HepG2 (cell line): ENCODE measurements at regions not wholly inside any gene's neighbourhood (a gene's known extent, or its start where the extent isn't known, plus 50 kb on each side); places are given as distances from the start of the nearest gene placed in this dataset.

Source experiments
- ATAC-seq: fragments of 200-7000 bp; cut with Tn5 transposase; 3 replicates; pipeline ENCODE4 v1.9.1; 2020; ENCODE audit warnings: mild to moderate bottlenecking, moderate library complexity
- BruUV-seq: library from RNA; stranded (reverse); fragments of 400-500 nt; replicated peaks from 2 replicates; lab custom pipeline; 2021; lab: Mats Ljungman, UMichigan
- CTCF ChIA-PET: fragments of 300-600 bp; formaldehyde crosslinking; extraction: SDS; loops from one replicate; lab custom pipeline; 2021; ENCODE audit warnings: low total read pairs, inconsistent platforms, low intra/inter-chr PET ratio; lab: Yijun Ruan, JAX
- POLR2A ChIA-PET: fragments of 350-600 bp; sonication (Branson Sonifier 250); formaldehyde crosslinking; loops from one replicate; lab custom pipeline; 2020; ENCODE audit warnings: antibody characterized with exemption, inconsistent platforms; lab: Yijun Ruan, JAX
- DNase-seq: peaks from one replicate; pipeline ENCODE4 v3.0.0-alpha.2; 2015; ENCODE audit warnings: low spot score
- FAIRE-seq: peaks from 3 replicates; lab custom pipeline; 2011; peaks lifted over from hg19 to GRCh38; lab: Jason Lieb, UNC
- H2AFZ ChIP-seq: one replicate; pipeline ENCODE4 v1.6.1; 2011; ENCODE audit warnings: low read length, inconsistent platforms
- H3K27ac ChIP-seq: fragments of 300-600 bp; 3 replicates; pipeline ENCODE4 v1.8.0; 2011; ENCODE audit warnings: mixed run types, mild to moderate bottlenecking, mixed read lengths, low read length, inconsistent platforms; ENCODE audit not compliant: insufficient read depth; ENCODE audit errors: extremely low read length
- H3K27me3 ChIP-seq, 2 experiments: fragments of 200-600 bp in 1 of 2; 2 replicates in 1 of 2; 3 replicates in 1 of 2; pipeline versions ENCODE4 v1.6.0 to v1.8.0; 2011; ENCODE audit warnings: low read length in 2 of 2, mild to moderate bottlenecking in 2 of 2, moderate library complexity in 2 of 2, inconsistent platforms in 1 of 2; ENCODE audit not compliant: insufficient read depth in 2 of 2, control insufficient read depth in 1 of 2
- H3K36me3 ChIP-seq, 2 experiments: fragments of 200-600 bp in 1 of 2; replicated peaks in 1 of 2; 2 replicates in 1 of 2; 3 replicates in 1 of 2; pipeline versions ENCODE4 v1.5.1 to v1.8.0; 2011; ENCODE audit warnings: low read length in 2 of 2, inconsistent platforms in 1 of 2; ENCODE audit not compliant: insufficient read depth in 2 of 2, control insufficient read depth in 1 of 2
- H3K4me1 ChIP-seq: 2 replicates; pipeline ENCODE4 v1.5.1; 2012; ENCODE audit warnings: low read length, inconsistent platforms; ENCODE audit not compliant: insufficient read depth
- H3K4me2 ChIP-seq: 2 replicates; pipeline ENCODE4 v1.6.0; 2011; ENCODE audit warnings: low read depth, low read length, inconsistent platforms
- H3K4me3 ChIP-seq, 3 experiments: fragments of 200-600 bp in 1 of 3; sonication (generic), shearing (Covaris generic) in 1 of 3; replicated peaks in 1 of 3; 2 replicates each; pipeline ENCODE4 v1.5.1; 2011 to 2016; ENCODE audit warnings: low read length in 3 of 3, inconsistent platforms in 2 of 3, low read depth in 2 of 3, mild to moderate bottlenecking in 2 of 3, control low read depth in 1 of 3, mixed read lengths in 1 of 3; ENCODE audit not compliant: insufficient read depth in 1 of 3
- H3K79me2 ChIP-seq: one replicate; pipeline ENCODE4 v1.6.1; 2011; ENCODE audit warnings: low read length, inconsistent platforms; ENCODE audit not compliant: insufficient read depth
- H3K9ac ChIP-seq: 2 replicates; pipeline ENCODE4 v1.6.0; 2011; ENCODE audit warnings: mild to moderate bottlenecking, low read depth, low read length, inconsistent platforms; ENCODE audit not compliant: insufficient read depth
- H3K9me3 ChIP-seq: 2 replicates; pipeline ENCODE4 v1.5.1; 2012; ENCODE audit warnings: mild to moderate bottlenecking, low read length
- H4K20me1 ChIP-seq: 2 replicates; pipeline ENCODE4 v1.6.0; 2011; ENCODE audit warnings: inconsistent platforms, mild to moderate bottlenecking, low read length, moderate library complexity; ENCODE audit not compliant: insufficient read depth
- AGO1 ChIP-seq: fragments of 200-400 bp; formaldehyde crosslinking; IDR thresholded peaks from 2 replicates; pipeline ENCODE4 v1.6.1; 2017; ENCODE audit warnings: mild to moderate bottlenecking, low read depth, low read length, moderate library complexity; ENCODE audit not compliant: poor library complexity, severe bottlenecking
- BORCS8-MEF2B ChIP-seq: sonication (generic); formaldehyde crosslinking; IDR thresholded peaks from 2 replicates; pipeline ENCODE4 v1.8.0; 2022; ENCODE audit warnings: mild to moderate bottlenecking, missing genetic modification reagents
- CC2D1A ChIP-seq: sonication (generic); formaldehyde crosslinking; IDR thresholded peaks from 2 replicates; pipeline ENCODE4 v1.8.1; 2023; ENCODE audit warnings: mild to moderate bottlenecking, missing genetic modification reagents
- EEA1 ChIP-seq: sonication (generic); formaldehyde crosslinking; IDR thresholded peaks from 2 replicates; pipeline ENCODE4 v1.5.1; 2020; ENCODE audit warnings: mild to moderate bottlenecking, missing genetic modification reagents, borderline replicate concordance
- ELF3 ChIP-seq: IDR thresholded peaks from 2 replicates; pipeline ENCODE4 v1.6.1; 2016; ENCODE audit warnings: missing genetic modification reagents, missing compliant biosample characterization
- FOXK2 ChIP-seq: fragments of 450-650 bp; IDR thresholded peaks from 2 replicates; pipeline ENCODE4 v1.6.1; 2016
- HMGA1 ChIP-seq: sonication (generic); formaldehyde crosslinking; conservative IDR thresholded peaks from 2 replicates; pipeline ENCODE4 v1.4.0; 2020; ENCODE audit warnings: missing genetic modification reagents
- KLF16 ChIP-seq, 2 experiments: sonication (generic) in 1 of 2; formaldehyde crosslinking in 1 of 2; IDR thresholded peaks; 2 replicates each; pipeline versions ENCODE4 v1.6.1 to v1.8.0; 2016 to 2023; ENCODE audit warnings: missing genetic modification reagents in 2 of 2, missing compliant biosample characterization in 1 of 2
- MEIS1 ChIP-seq: sonication (generic); formaldehyde crosslinking; IDR thresholded peaks from 2 replicates; pipeline ENCODE4 v1.9.0; 2021; ENCODE audit warnings: mild to moderate bottlenecking, missing genetic modification reagents, moderate library complexity, borderline replicate concordance
- MEIS2 ChIP-seq: sonication (generic); formaldehyde crosslinking; IDR thresholded peaks from 2 replicates; pipeline ENCODE4 v1.9.0; 2021; ENCODE audit warnings: mild to moderate bottlenecking, missing genetic modification reagents
- MTA3 ChIP-seq: sonication (generic); formaldehyde crosslinking; IDR thresholded peaks from 2 replicates; pipeline ENCODE4 v1.4.0; 2020; ENCODE audit warnings: missing genetic modification reagents
- MTF1 ChIP-seq: sonication (generic); formaldehyde crosslinking; IDR thresholded peaks from 2 replicates; pipeline ENCODE4 v1.5.0; 2020; ENCODE audit warnings: missing genetic modification reagents
- PAWR ChIP-seq: sonication (generic); formaldehyde crosslinking; IDR thresholded peaks from 2 replicates; pipeline ENCODE4 v1.4.0; 2020; ENCODE audit warnings: missing genetic modification reagents, mild to moderate bottlenecking, borderline replicate concordance
- PPARG ChIP-seq: conservative IDR thresholded peaks from 2 replicates; pipeline ENCODE4 v1.6.1; 2016; ENCODE audit warnings: missing biosample characterization, missing genetic modification reagents
- RAD51 ChIP-seq: fragments of 450-650 bp; IDR thresholded peaks from 2 replicates; pipeline ENCODE4 v1.6.1; 2016; ENCODE audit warnings: borderline replicate concordance
- RXRB ChIP-seq: IDR thresholded peaks from 2 replicates; pipeline ENCODE4 v1.6.1; 2016; ENCODE audit warnings: borderline replicate concordance, missing genetic modification reagents, missing compliant biosample characterization
- SMARCE1 ChIP-seq: fragments of 450-650 bp; IDR thresholded peaks from 2 replicates; pipeline ENCODE4 v1.6.1; 2017; ENCODE audit warnings: borderline replicate concordance
- SOX5 ChIP-seq: IDR thresholded peaks from 2 replicates; pipeline ENCODE4 v1.6.1; 2016; ENCODE audit warnings: borderline replicate concordance
- ZFP36 ChIP-seq: fragments of 150-350 bp; IDR thresholded peaks from 2 replicates; pipeline ENCODE4 v1.6.1; 2018; ENCODE audit warnings: borderline replicate concordance, low read length, low read depth; ENCODE audit not compliant: partially characterized antibody
- ZNF10 ChIP-seq: sonication (generic); formaldehyde crosslinking; IDR thresholded peaks from 2 replicates; pipeline ENCODE4 v1.4.0; 2020; ENCODE audit warnings: mild to moderate bottlenecking, low read depth, missing genetic modification reagents, borderline replicate concordance
- ZNF614 ChIP-seq: IDR thresholded peaks from 2 replicates; pipeline ENCODE4 v1.6.1; 2018; ENCODE audit warnings: missing biosample characterization, missing genetic modification reagents, inconsistent platforms, borderline replicate concordance
- ZNF615 ChIP-seq: sonication (generic); formaldehyde crosslinking; IDR thresholded peaks from 2 replicates; pipeline ENCODE4 v1.5.0; 2020; ENCODE audit warnings: mild to moderate bottlenecking, missing genetic modification reagents, borderline replicate concordance
- ZNF780A ChIP-seq: sonication (generic); formaldehyde crosslinking; IDR thresholded peaks from 2 replicates; pipeline ENCODE4 v1.8.0; 2022; ENCODE audit warnings: mild to moderate bottlenecking, missing genetic modification reagents, moderate library complexity
- WGBS: methylation state at CpG from one replicate; pipeline ENCODE4 v1.1.6; 2017; ENCODE audit warnings: low lambda C conversion rate; 5-methylcytosine and 5-hydroxymethylcytosine counted together
- in situ Hi-C: cut with HindIII; loops from 2 replicates; pipeline ENCODE4 v1.10.0; 2017; ENCODE audit warnings: low pct_unique_long_range_greater_than_20kb; ENCODE audit not compliant: extremely low pct_ligation_motif_present
- intact Hi-C: fragments of 100-400 bp; cut with micrococcal nuclease; formaldehyde crosslinking; loops from one replicate; pipeline ENCODE4 v1.10.0; 2022; ENCODE audit not compliant: unreplicated experiment
- TF ChIP-seq, protein P1 (sequence below): sonication (generic); formaldehyde crosslinking; IDR thresholded peaks from 2 replicates; pipeline ENCODE4 v1.5.0; 2020; ENCODE audit warnings: mild to moderate bottlenecking, low read depth, missing genetic modification reagents, borderline replicate concordance
- TF ChIP-seq, protein P2 (sequence below): sonication (generic); formaldehyde crosslinking; IDR thresholded peaks from 2 replicates; pipeline ENCODE4 v1.4.0; 2020; ENCODE audit warnings: missing genetic modification reagents, low read depth, mild to moderate bottlenecking, borderline replicate concordance
- TF ChIP-seq, protein P3 (sequence below): sonication (generic); formaldehyde crosslinking; IDR thresholded peaks from 2 replicates; pipeline ENCODE4 v1.4.0; 2020; ENCODE audit warnings: missing genetic modification reagents, borderline replicate concordance

DNA sequence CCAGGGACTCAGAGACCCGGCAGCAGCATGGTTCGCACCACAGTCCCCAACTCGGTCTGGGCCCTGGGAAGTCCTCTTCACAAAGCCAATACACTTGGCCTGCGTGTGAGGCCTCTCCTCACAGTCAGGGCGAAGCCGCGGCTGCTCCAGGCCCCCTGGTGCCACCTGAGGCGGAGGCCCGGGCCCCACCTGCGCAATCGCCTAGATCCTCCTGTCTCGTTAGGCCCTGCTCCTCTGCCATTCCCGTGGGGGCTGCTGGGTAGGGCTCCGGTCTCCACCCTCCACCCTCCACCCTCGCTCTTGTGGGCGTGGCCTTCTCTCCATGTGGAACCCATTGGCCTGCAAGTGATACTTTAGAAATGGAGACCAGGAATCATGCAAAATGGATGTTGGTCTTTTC lies 553.3 kb downstream of the INHBA start:
- H3K9me3 ChIP-seq = no peaks in the 10 kb centered on the region

DNA sequence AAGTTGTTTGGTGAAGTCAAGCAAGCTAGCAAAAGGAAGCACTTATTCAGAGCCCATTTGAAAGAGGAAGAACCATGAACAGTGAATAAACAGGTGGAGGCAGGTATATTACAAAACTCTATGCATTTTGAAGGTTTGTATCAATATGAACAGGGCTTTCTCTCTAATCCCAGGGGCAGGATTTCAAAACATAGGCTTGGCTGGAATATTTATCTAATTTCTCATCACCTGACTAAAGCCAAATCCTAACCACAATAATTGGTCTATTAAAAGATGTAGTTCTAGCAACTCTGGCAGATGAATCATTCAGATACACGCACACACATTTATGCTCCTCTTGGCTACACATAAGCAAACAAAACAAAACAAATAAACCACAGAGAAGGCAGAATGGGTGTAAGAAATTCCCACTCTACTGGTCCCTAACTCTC lies 554.4 kb downstream of the INHBA start:
- Histone ChIP-seq H3K79me2 (no peaks in the 10 kb centered on the region), H3K4me3 (no peak overlapping the region), H2AFZ (no peak overlapping the region), H3K36me3 (no peaks in the 10 kb centered on the region), H3K27me3 (no peaks in the 10 kb centered on the region), H3K27ac (no peak overlapping the region), H4K20me1 (no peaks in the 10 kb centered on the region; the same call in 1 of the 2 replicates), H3K9me3 (no peaks in the 10 kb centered on the region), H3K4me1 (no peaks in the 10 kb centered on the region), H3K9ac (no peak overlapping the region), H3K4me2 (no peak overlapping the region)
- ChIA-PET CTCF (no interaction called here), POLR2A (no interaction called here)
- WGBS = 0% methylated on average over 1 of the region's 1 CpG
- no TSS peak for BruUV-seq
- intact Hi-C loops (no loop called here), in situ Hi-C loops (no loop called here)
- FAIRE-seq (no peak), DNase-seq (no peak), ATAC-seq (no peak)
- TF ChIP-seq MEIS1 (CRISPR knock-in tag) = no peak
- TF ChIP-seq, protein P1, sequence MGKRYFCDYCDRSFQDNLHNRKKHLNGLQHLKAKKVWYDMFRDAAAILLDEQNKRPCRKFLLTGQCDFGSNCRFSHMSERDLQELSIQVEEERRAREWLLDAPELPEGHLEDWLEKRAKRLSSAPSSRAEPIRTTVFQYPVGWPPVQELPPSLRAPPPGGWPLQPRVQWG = no peak
- no peak for TF ChIP-seq ZNF780A
- TF ChIP-seq ZNF615 (CRISPR knock-in tag) = no peak
- TF ChIP-seq FOXK2 = no peak
- TF ChIP-seq BORCS8-MEF2B (CRISPR knock-in tag) = no peak
- TF ChIP-seq EEA1 = no peak
- TF ChIP-seq ELF3 (CRISPR knock-in tag) = no peak
- TF ChIP-seq MTA3 (CRISPR knock-in tag) = no peak
- no peak for TF ChIP-seq ZNF10
- no peak for TF ChIP-seq PAWR
- TF ChIP-seq HMGA1 = no peak
- TF ChIP-seq, protein P2, sequence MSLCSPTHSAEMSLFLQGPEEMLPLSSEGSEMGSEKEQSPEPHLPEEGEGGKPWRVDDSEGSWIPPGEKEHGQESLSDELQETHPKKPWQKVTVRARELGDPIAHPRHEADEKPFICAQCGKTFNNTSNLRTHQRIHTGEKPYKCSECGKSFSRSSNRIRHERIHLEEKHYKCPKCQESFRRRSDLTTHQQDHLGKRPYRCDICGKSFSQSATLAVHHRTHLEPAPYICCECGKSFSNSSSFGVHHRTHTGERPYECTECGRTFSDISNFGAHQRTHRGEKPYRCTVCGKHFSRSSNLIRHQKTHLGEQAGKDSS (CRISPR knock-in tag) = no peak

More for the DNA sequence above, 553.3 kb downstream of the INHBA start:
- ChIA-PET CTCF (no interaction called here), POLR2A (no interaction called here)
- TF ChIP-seq MTF1 (no peak), CC2D1A (no peak), PPARG (CRISPR knock-in tag) (no peak), RXRB (CRISPR knock-in tag) (no peak), ZFP36 (no peak), MEIS2 (no peak), KLF16 (CRISPR knock-in tag; IDR thresholded peaks at IDR 0.05) (no peak), SOX5 (CRISPR knock-in tag) (no peak), RAD51 (no peak), ZNF614 (CRISPR knock-in tag) (no peak), SMARCE1 (no peak), AGO1 (no peak)
- TF ChIP-seq, protein P3, sequence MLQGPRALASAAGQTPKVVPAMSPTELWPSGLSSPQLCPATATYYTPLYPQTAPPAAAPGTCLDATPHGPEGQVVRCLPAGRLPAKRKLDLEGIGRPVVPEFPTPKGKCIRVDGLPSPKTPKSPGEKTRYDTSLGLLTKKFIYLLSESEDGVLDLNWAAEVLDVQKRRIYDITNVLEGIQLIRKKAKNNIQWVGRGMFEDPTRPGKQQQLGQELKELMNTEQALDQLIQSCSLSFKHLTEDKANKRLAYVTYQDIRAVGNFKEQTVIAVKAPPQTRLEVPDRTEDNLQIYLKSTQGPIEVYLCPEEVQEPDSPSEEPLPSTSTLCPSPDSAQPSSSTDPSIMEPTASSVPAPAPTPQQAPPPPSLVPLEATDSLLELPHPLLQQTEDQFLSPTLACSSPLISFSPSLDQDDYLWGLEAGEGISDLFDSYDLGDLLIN (CRISPR knock-in tag) = no peak
- no peaks in the 10 kb centered on the region for H3K27me3 ChIP-seq
- no peaks in the 10 kb centered on the region for H3K4me1 ChIP-seq
- no peak for DNase-seq
- H2AFZ ChIP-seq = no peak overlapping the region
- FAIRE-seq = no peak
- no peak overlapping the region for H3K4me3 ChIP-seq
- no peaks in the 10 kb centered on the region for H4K20me1 ChIP-seq
- H3K27ac ChIP-seq = no peak overlapping the region
- no TSS peak for BruUV-seq
- no peaks in the 10 kb centered on the region for H3K79me2 ChIP-seq
- no peaks in the 10 kb centered on the region for H3K36me3 ChIP-seq
- 47% methylated on average over 9 of the region's 16 CpGs for WGBS
- no peak overlapping the region for H3K4me2 ChIP-seq
- H3K9ac ChIP-seq = no peak overlapping the region
- intact Hi-C loops (no loop called here), in situ Hi-C loops (no loop called here)
- ATAC-seq = no peak
